IgD-negative memory B cell (primary cell): ENCODE measurements at regions not wholly inside any gene's neighbourhood (a gene's known extent, or its start where the extent isn't known, plus 50 kb on each side); places are given as distances from the start of the nearest gene placed in this dataset.

Experiments
- H3K27ac Mint-ChIP-seq, 3 donors: one replicate each; pipeline ENCODE4 v1.8.0; 2020 to 2022; ENCODE audit warnings: mild to moderate bottlenecking in 3 of 3, mixed read lengths in 3 of 3, moderate library complexity in 1 of 3
- H3K27me3 Mint-ChIP-seq: one replicate; pipeline ENCODE4 v1.8.0; 2021; ENCODE audit warnings: mixed read lengths
- H3K36me3 Mint-ChIP-seq: one replicate; pipeline ENCODE4 v1.8.0; 2020; ENCODE audit warnings: mild to moderate bottlenecking, mixed read lengths
- H3K4me1 Mint-ChIP-seq, 3 donors: one replicate each; pipeline ENCODE4 v1.8.0; 2020 to 2022; ENCODE audit warnings: mixed read lengths in 3 of 3, mild to moderate bottlenecking in 1 of 3
- H3K4me3 Mint-ChIP-seq, 4 donors: one replicate each; pipeline ENCODE4 v1.8.0; 2020 to 2022; ENCODE audit warnings: mild to moderate bottlenecking in 4 of 4, mixed read lengths in 4 of 4, moderate library complexity in 3 of 4
- H3K9me3 Mint-ChIP-seq, 3 donors: one replicate each; pipeline ENCODE4 v1.8.0; 2020 to 2021; ENCODE audit warnings: mixed read lengths in 3 of 3, mild to moderate bottlenecking in 1 of 3

- no peaks in the 10 kb centered on the region for H3K9me3 Mint-ChIP-seq
These were observed 265.4 kb downstream of the THBS2 start for GRCh38 chr6:168988280-168988679.

GRCh38 chr6:168985705-168986104 is 267.9 kb downstream of the THBS2 start:
- Mint-ChIP-seq H3K36me3 (peaks cover 4% of the 10 kb centered on the region), H3K4me3 (no peak overlapping the region), H3K4me1 (no peaks in the 10 kb centered on the region), H3K9me3 (peaks cover 1 to 11% (median 2%) of the 10 kb centered on the region in 3 donors), H3K27ac (no peak overlapping the region), H3K27me3 (no peaks in the 10 kb centered on the region)

More at GRCh38 chr6:168988280-168988679, 265.4 kb downstream of the THBS2 start:
- H3K4me3 Mint-ChIP-seq = no peak overlapping the region
- no peak overlapping the region for H3K27ac Mint-ChIP-seq
- peaks cover 2% of the 10 kb centered on the region for H3K36me3 Mint-ChIP-seq
- H3K27me3 Mint-ChIP-seq = no peaks in the 10 kb centered on the region
- no peaks in the 10 kb centered on the region for H3K4me1 Mint-ChIP-seq

DNA sequence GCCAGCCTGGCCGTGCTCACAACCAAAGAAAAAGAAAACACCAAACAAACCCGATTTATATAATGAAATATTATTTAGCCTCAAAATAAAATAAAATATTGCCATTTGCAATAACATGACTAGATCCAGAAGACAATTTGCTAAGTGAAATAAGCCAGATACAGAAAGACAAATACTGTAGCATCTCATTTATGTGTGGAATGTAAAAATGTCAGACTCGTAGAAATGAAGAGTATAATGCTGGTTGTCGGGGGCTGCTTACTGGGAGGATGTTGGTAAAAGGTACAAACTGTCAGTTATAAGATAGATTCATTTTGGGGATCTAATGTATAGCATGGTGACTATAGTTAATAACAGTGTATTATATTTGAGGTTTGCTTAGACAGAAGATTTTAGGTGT is 269.7 kb downstream of the THBS2 start:
- peaks cover 7 to 26% (median 7%) of the 10 kb centered on the region in 3 donors for H3K9me3 Mint-ChIP-seq
- H3K27ac Mint-ChIP-seq = no peak overlapping the region
- H3K36me3 Mint-ChIP-seq = peaks cover 4% of the 10 kb centered on the region
- H3K4me3 Mint-ChIP-seq = no peak overlapping the region
- H3K27me3 Mint-ChIP-seq = no peaks in the 10 kb centered on the region
- no peaks in the 10 kb centered on the region for H3K4me1 Mint-ChIP-seq

DNA sequence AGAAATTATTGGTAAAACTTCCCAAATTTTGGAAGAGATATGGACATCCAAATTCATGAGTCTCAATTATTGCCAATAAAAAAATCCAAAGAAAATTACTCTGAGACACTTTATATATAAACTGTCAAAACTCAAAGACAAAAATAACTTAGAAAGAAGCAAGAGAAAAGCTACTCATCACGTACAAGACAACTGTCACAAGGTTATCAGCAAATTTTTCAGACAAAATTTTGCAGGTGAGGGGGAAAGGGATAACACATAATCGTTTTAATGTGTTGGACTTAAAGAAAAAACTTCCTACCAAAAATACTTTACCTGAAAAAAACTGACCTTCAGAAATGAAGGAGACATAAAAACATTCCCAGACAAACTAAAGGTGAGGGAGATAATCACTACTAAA is 272.5 kb downstream of the THBS2 start:
- H3K27me3 Mint-ChIP-seq = no peaks in the 10 kb centered on the region
- H3K36me3 Mint-ChIP-seq = peaks cover 2% of the 10 kb centered on the region
- no peak overlapping the region for H3K4me3 Mint-ChIP-seq
- H3K27ac Mint-ChIP-seq = no peak overlapping the region
- H3K4me1 Mint-ChIP-seq = no peaks in the 10 kb centered on the region
- H3K9me3 Mint-ChIP-seq = peaks cover 7 to 26% (median 7%) of the 10 kb centered on the region in 3 donors

GRCh38 chr6:168979254-168979653 is 274.4 kb downstream of the THBS2 start:
- Mint-ChIP-seq H3K4me3 (no peak overlapping the region), H3K9me3 (peaks cover 7 to 26% (median 7%) of the 10 kb centered on the region in 3 donors), H3K4me1 (no peaks in the 10 kb centered on the region), H3K36me3 (peaks cover 2% of the 10 kb centered on the region), H3K27ac (no peak overlapping the region), H3K27me3 (no peaks in the 10 kb centered on the region)

DNA sequence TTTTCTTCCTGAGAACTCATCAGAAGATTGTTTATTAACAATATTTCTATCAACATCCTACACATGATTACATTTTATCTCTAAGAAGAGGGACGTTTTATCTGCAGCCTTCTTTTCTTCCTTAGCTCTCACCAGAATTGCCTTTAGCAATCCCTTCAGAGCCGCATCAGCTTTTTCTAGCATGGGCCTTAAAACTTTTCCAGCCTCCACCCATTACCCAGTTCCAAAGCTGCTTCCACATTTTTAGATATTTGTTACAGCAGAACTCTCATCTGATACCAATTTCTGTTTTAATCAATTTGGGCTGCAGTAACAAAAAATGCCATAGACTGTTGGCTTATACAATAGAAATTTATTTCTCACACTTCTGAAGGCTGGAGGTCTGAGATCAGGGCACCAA is 281.5 kb downstream of the THBS2 start:
- Mint-ChIP-seq H3K36me3 (no peaks in the 10 kb centered on the region), H3K9me3 (peaks cover 0 to 3% (median 0%) of the 10 kb centered on the region in 3 donors), H3K4me1 (no peaks in the 10 kb centered on the region), H3K4me3 (no peak overlapping the region), H3K27me3 (no peaks in the 10 kb centered on the region), H3K27ac (no peak overlapping the region)

DNA sequence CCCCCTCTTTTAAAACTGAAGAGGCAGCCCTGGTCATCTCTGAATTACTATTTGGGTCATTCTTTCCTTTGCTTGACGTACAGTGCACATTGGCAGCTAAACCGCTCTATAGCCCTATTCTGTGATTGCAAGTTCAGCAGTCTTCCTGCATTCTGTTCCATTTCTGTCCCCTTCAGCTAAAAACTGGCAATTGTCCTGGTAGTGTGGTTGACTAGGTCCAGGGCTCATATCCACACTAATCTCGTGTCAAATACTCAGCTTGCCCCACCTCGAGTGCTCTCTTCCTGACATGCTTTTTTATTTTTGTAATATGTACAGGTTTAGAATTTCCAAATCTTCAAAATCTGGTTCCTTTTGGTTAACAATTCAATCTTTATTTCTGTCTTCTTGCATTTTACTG is 282.1 kb downstream of the THBS2 start:
- Mint-ChIP-seq H3K27me3 (no peaks in the 10 kb centered on the region), H3K4me1 (no peaks in the 10 kb centered on the region), H3K4me3 (no peak overlapping the region), H3K36me3 (no peaks in the 10 kb centered on the region), H3K27ac (no peak overlapping the region), H3K9me3 (peaks cover 0 to 3% (median under 1%) of the 10 kb centered on the region in 3 donors)

DNA sequence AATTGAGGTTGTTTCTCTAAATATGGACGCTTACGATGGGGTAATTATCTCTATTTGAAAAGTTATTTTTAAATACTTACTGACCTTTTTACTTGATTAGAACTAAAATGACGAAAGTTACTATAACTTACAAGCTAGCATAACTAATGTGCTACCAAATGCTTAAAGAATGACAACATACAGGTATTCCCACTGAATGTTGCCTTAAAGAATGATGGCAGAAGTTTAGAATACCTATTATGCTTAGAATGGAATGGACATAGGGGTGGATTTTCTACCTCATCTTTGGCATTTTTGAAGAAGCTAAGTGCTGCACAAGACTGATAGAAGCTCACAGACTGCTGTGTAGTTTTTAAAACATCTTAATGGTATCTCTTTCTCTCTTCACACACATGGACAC is 284.8 kb downstream of the THBS2 start:
- Mint-ChIP-seq H3K36me3 (no peaks in the 10 kb centered on the region), H3K9me3 (peaks cover 0 to 6% (median 5%) of the 10 kb centered on the region in 3 donors), H3K27ac (no peak overlapping the region), H3K27me3 (peaks cover 2% of the 10 kb centered on the region), H3K4me3 (no peak overlapping the region), H3K4me1 (no peaks in the 10 kb centered on the region)

- H3K27me3 Mint-ChIP-seq = peaks cover 2% of the 10 kb centered on the region
- no peak overlapping the region for H3K4me3 Mint-ChIP-seq
- no peaks in the 10 kb centered on the region for H3K4me1 Mint-ChIP-seq
- H3K27ac Mint-ChIP-seq = peak overlapping the region in 1 of 3 donors; percentile 34
- H3K9me3 Mint-ChIP-seq = peaks cover 0 to 8% (median 6%) of the 10 kb centered on the region in 3 donors
- no peaks in the 10 kb centered on the region for H3K36me3 Mint-ChIP-seq
These were observed 285.4 kb downstream of the THBS2 start for GRCh38 chr6:168968228-168968627.

DNA sequence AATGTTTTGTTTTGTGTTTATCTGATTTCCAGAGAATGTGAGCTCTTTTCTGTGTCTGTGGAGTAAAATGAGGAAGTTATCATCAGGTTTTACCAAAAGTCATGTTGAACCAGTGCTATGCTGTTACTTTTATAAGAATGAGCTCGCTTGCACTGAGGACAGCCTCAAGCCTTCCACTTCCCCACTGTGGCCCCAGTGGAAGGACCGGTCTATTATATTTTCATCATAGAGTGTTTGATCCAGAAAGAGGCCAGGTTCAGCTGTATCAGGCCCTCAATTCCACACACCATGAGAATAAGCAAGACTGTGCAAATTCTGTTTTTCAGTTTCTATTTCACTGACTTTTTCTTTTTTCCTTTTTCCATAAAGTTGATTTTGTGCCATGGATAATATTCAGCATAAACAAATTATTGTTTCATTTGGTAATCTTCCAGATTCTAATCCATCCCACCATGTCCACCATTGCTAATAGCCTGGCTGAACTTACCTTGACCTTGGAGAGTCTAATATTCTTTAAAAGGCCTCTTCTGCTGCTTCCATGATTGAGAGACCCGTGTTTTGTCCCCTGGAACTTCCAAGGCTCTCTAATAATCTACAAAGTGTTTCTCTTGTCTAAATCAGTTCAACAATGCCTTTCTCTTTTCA is 286.2 kb downstream of the THBS2 start:
- H3K36me3 Mint-ChIP-seq = no peaks in the 10 kb centered on the region
- peak overlapping the region in 1 of 4 donors; percentile 27 for H3K4me3 Mint-ChIP-seq
- H3K27me3 Mint-ChIP-seq = peaks cover 2% of the 10 kb centered on the region
- H3K27ac Mint-ChIP-seq = no peak overlapping the region
- H3K4me1 Mint-ChIP-seq = no peaks in the 10 kb centered on the region
- peaks cover 0 to 8% (median 6%) of the 10 kb centered on the region in 3 donors for H3K9me3 Mint-ChIP-seq

GRCh38 chr6:168964138-168964835 is 289.4 kb downstream of the THBS2 start:
- no peaks in the 10 kb centered on the region for H3K4me1 Mint-ChIP-seq
- peaks cover 0 to 8% (median 6%) of the 10 kb centered on the region in 3 donors for H3K9me3 Mint-ChIP-seq
- H3K36me3 Mint-ChIP-seq = no peaks in the 10 kb centered on the region
- H3K4me3 Mint-ChIP-seq = no peak overlapping the region
- H3K27me3 Mint-ChIP-seq = peaks cover 2% of the 10 kb centered on the region
- no peak overlapping the region for H3K27ac Mint-ChIP-seq

- Mint-ChIP-seq H3K4me3 (no peak overlapping the region), H3K27ac (no peak overlapping the region), H3K4me1 (no peaks in the 10 kb centered on the region), H3K36me3 (no peaks in the 10 kb centered on the region), H3K9me3 (peaks cover 0 to 8% (median 6%) of the 10 kb centered on the region in 3 donors), H3K27me3 (peaks cover 2% of the 10 kb centered on the region)
These were observed 290.8 kb downstream of the THBS2 start for GRCh38 chr6:168962886-168963285.

- Mint-ChIP-seq H3K4me3 (no peak overlapping the region), H3K4me1 (no peaks in the 10 kb centered on the region), H3K36me3 (no peaks in the 10 kb centered on the region), H3K27ac (no peak overlapping the region), H3K9me3 (peaks cover 0 to 4% (median 3%) of the 10 kb centered on the region in 3 donors), H3K27me3 (peaks cover 2% of the 10 kb centered on the region)
These were observed 292.4 kb downstream of the THBS2 start for GRCh38 chr6:168961264-168961656.

- no peaks in the 10 kb centered on the region for H3K36me3 Mint-ChIP-seq
- H3K27me3 Mint-ChIP-seq = peaks cover 2% of the 10 kb centered on the region
- H3K4me3 Mint-ChIP-seq = no peak overlapping the region
- peaks cover 0 to 4% (median 0%) of the 10 kb centered on the region in 3 donors for H3K9me3 Mint-ChIP-seq
- no peaks in the 10 kb centered on the region for H3K4me1 Mint-ChIP-seq
- no peak overlapping the region for H3K27ac Mint-ChIP-seq
These were observed 292.9 kb downstream of the THBS2 start for GRCh38 chr6:168960551-168961263.

DNA sequence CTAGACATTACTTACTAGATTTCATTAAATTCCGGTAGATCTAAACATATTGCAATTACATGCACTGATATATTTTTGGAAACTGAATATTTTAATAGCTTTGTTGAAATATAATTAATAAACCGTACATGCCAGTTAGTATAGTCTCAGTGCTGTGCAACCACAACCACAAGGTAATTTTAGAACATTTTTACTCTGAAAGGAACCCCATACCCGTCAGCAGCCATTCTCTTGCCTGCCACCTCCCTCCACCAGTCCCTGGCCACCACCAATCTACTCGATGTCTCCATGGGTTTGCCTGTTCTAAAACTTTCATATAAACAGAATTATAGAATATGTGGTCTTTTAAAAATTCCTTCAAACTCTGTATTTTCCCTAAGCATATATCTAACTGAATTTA is 293.9 kb downstream of the THBS2 start:
- Mint-ChIP-seq H3K4me3 (no peak overlapping the region), H3K27me3 (peaks cover 2% of the 10 kb centered on the region), H3K36me3 (no peaks in the 10 kb centered on the region), H3K4me1 (no peaks in the 10 kb centered on the region), H3K9me3 (peaks cover 0 to 4% (median 0%) of the 10 kb centered on the region in 3 donors), H3K27ac (no peak overlapping the region)
